ENCODE measurements at regions not wholly inside any gene's neighbourhood (a gene's known extent, or its start where the extent isn't known, plus 50 kb on each side); places are given as distances from the start of the nearest gene placed in this dataset.
"Not testable (repeated sequence)": the region's sequence is repeated elsewhere in the genome, so short reads cannot be mapped to it uniquely, and the experiment has no call there.

GRCh38 chr18:15005313-15006130 is 257.6 kb downstream of the ANKRD30B start:
- no peak for DNase-seq (ENCODE audit: extremely low spot score, unreplicated experiment)
- Mint-ChIP-seq H3K9me3 (ENCODE audit: unreplicated experiment) (peaks cover 18% of the 10 kb centered on the region), H3K36me3 (ENCODE audit: unreplicated experiment) (no peaks in the 10 kb centered on the region), H3K27ac (ENCODE audit: unreplicated experiment) (no peak overlapping the region), H3K4me1 (ENCODE audit: unreplicated experiment) (no peaks in the 10 kb centered on the region), H3K4me3 (ENCODE audit: unreplicated experiment) (no peak overlapping the region), H3K27me3 (ENCODE audit: unreplicated experiment) (no peaks in the 10 kb centered on the region)
- TF ChIP-seq CTCF (IDR thresholded peaks at IDR 0.05): no peak

DNA sequence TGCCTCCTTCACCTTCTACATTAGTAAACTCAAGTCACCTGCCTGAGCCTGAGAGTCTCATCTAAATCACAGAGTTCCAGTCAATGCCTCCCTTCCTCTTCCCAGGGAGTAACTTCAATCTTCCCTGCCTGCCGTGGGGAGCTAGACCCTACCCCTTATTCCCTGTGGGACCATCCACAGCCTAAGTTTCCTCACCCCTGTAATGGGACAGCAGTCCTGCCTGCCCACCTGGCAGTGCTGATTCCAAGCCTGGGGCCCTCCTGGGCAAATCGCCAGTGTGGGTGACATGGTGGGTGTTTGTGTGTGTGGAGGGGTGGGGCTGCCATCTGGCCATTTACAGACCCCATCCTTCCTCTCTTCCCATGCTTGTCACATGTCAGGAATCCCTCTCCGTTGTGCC is 258.6 kb downstream of the ANKRD30B start:
- DNase-seq (ENCODE audit: extremely low spot score, unreplicated experiment); H3K36me3 Mint-ChIP-seq (ENCODE audit: unreplicated experiment); H3K27me3 Mint-ChIP-seq (ENCODE audit: unreplicated experiment); H3K27ac Mint-ChIP-seq (ENCODE audit: unreplicated experiment); H3K4me1 Mint-ChIP-seq (ENCODE audit: unreplicated experiment); H3K4me3 Mint-ChIP-seq (ENCODE audit: unreplicated experiment): not testable (repeated sequence)
- peaks cover 27% of the 10 kb centered on the region for H3K9me3 Mint-ChIP-seq (ENCODE audit: unreplicated experiment)

DNA sequence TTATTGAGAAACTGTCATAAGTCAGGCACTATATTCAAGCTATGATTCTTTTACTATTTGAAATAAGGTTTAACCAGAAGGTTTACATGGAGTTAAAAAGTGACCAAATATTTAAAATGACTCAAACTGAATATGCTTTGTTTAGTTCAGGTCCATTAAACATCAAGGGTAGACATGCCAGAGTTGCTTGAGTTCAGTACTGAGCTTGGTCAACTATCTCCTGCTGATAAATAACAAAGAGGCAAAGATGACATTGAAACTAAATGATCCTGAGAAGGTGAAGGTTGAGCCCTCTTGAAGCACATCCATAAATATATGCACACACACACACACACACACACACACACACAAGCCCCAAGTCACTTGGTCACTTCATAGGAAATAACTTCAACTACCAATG is 278.1 kb downstream of the ANKRD30B start:
- H3K36me3 Mint-ChIP-seq (ENCODE audit: unreplicated experiment); H3K4me1 Mint-ChIP-seq (ENCODE audit: unreplicated experiment); H3K27me3 Mint-ChIP-seq (ENCODE audit: unreplicated experiment); H3K4me3 Mint-ChIP-seq (ENCODE audit: unreplicated experiment); H3K27ac Mint-ChIP-seq (ENCODE audit: unreplicated experiment); DNase-seq (ENCODE audit: extremely low spot score, unreplicated experiment): not testable (repeated sequence)
- peaks cover 15% of the 10 kb centered on the region for H3K9me3 Mint-ChIP-seq (ENCODE audit: unreplicated experiment)

- not testable (repeated sequence) for H3K4me3 Mint-ChIP-seq (ENCODE audit: unreplicated experiment); H3K36me3 Mint-ChIP-seq (ENCODE audit: unreplicated experiment); H3K4me1 Mint-ChIP-seq (ENCODE audit: unreplicated experiment); H3K27me3 Mint-ChIP-seq (ENCODE audit: unreplicated experiment); H3K27ac Mint-ChIP-seq (ENCODE audit: unreplicated experiment); DNase-seq (ENCODE audit: extremely low spot score, unreplicated experiment)
- peaks cover 16% of the 10 kb centered on the region for H3K9me3 Mint-ChIP-seq (ENCODE audit: unreplicated experiment)
These were observed 280.1 kb downstream of the ANKRD30B start for GRCh38 chr18:15028037-15028436.

GRCh38 chr18:15060279-15060880 is 312.4 kb downstream of the ANKRD30B start:
- not testable (repeated sequence) for DNase-seq (ENCODE audit: extremely low spot score, unreplicated experiment); H3K4me1 Mint-ChIP-seq (ENCODE audit: unreplicated experiment); H3K27ac Mint-ChIP-seq (ENCODE audit: unreplicated experiment); H3K4me3 Mint-ChIP-seq (ENCODE audit: unreplicated experiment); H3K36me3 Mint-ChIP-seq (ENCODE audit: unreplicated experiment); H3K27me3 Mint-ChIP-seq (ENCODE audit: unreplicated experiment)
- H3K9me3 Mint-ChIP-seq (ENCODE audit: unreplicated experiment): peaks cover 21% of the 10 kb centered on the region

GRCh38 chr18:15061289-15061896 is 313.4 kb downstream of the ANKRD30B start:
- H3K4me3 Mint-ChIP-seq (ENCODE audit: unreplicated experiment); H3K27ac Mint-ChIP-seq (ENCODE audit: unreplicated experiment); H3K27me3 Mint-ChIP-seq (ENCODE audit: unreplicated experiment); DNase-seq (ENCODE audit: extremely low spot score, unreplicated experiment); H3K4me1 Mint-ChIP-seq (ENCODE audit: unreplicated experiment); H3K36me3 Mint-ChIP-seq (ENCODE audit: unreplicated experiment): not testable (repeated sequence)
- peaks cover 16% of the 10 kb centered on the region for H3K9me3 Mint-ChIP-seq (ENCODE audit: unreplicated experiment)

DNA sequence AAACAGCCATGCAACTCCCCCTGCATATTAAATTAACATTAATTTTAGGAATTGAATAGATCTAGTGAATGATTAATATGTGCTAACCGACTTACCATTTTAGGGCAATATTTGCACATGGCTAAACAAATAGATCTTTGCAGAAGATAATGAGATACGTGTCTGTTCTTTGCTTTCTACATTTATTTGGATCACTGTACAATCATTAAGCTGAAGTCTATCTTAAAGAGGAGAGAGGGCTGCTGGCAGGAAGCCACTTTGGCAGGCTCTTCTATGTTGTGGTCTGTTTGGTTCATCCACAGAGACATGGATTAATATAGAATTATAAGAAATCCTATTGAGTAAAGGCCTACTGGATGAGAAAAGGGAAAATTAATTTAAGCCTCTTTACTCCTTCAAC is 318.5 kb downstream of the ANKRD30B start:
- H3K27me3 Mint-ChIP-seq (ENCODE audit: unreplicated experiment); H3K36me3 Mint-ChIP-seq (ENCODE audit: unreplicated experiment); H3K4me3 Mint-ChIP-seq (ENCODE audit: unreplicated experiment); DNase-seq (ENCODE audit: extremely low spot score, unreplicated experiment); H3K27ac Mint-ChIP-seq (ENCODE audit: unreplicated experiment); H3K4me1 Mint-ChIP-seq (ENCODE audit: unreplicated experiment): not testable (repeated sequence)
- H3K9me3 Mint-ChIP-seq (ENCODE audit: unreplicated experiment): peaks cover 36% of the 10 kb centered on the region

DNA sequence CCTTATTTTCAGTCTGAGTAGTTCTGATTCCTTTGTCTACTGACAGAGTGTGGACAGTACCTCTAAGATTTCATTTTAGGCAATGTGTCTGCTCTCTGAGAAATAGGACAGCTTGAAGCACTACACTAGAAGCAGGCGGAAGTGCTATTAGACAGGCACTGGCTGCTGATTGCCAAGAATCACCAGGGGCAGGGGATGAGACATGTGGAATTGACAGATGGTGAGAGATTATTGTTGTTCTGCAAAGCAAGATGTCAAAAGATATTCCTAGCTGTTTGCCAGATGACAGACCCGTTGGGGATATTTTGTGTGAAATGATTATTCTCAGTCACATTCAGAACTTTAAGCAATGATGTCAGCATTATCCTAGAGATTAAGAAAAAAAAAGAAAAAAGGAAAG is 323.3 kb downstream of the ANKRD30B start:
- H3K36me3 Mint-ChIP-seq (ENCODE audit: unreplicated experiment); DNase-seq (ENCODE audit: extremely low spot score, unreplicated experiment); H3K4me1 Mint-ChIP-seq (ENCODE audit: unreplicated experiment); H3K4me3 Mint-ChIP-seq (ENCODE audit: unreplicated experiment); H3K27ac Mint-ChIP-seq (ENCODE audit: unreplicated experiment); H3K27me3 Mint-ChIP-seq (ENCODE audit: unreplicated experiment): not testable (repeated sequence)
- H3K9me3 Mint-ChIP-seq (ENCODE audit: unreplicated experiment): peaks cover 29% of the 10 kb centered on the region
